Parathyroid adenoma (tissue), 2 donors: ENCODE measurements at regions not wholly inside any gene's neighbourhood (a gene's known extent, or its start where the extent isn't known, plus 50 kb on each side); places are given as distances from the start of the nearest gene placed in this dataset.
"Not testable (repeated sequence)": the region's sequence is repeated elsewhere in the genome, so short reads cannot be mapped to it uniquely, and the experiment has no call there.

Source experiments
- H2AFZ ChIP-seq: fragments of 300-600 bp; sonication (generic); one replicate; pipeline ENCODE4 v1.7.0; 2017; ENCODE audit warnings: antibody characterized with exemption, mild to moderate bottlenecking
- H3K27ac ChIP-seq: fragments of 300-600 bp; sonication (generic); one replicate; pipeline ENCODE4 v1.7.0; 2017
- H3K27me3 ChIP-seq: fragments of 300-600 bp; sonication (generic); one replicate; pipeline ENCODE4 v1.7.0; 2017; ENCODE audit warnings: low read length; ENCODE audit not compliant: control insufficient read depth, insufficient read depth
- H3K36me3 ChIP-seq: fragments of 300-600 bp; sonication (generic); one replicate; pipeline ENCODE4 v1.7.0; 2017; ENCODE audit warnings: low read length; ENCODE audit not compliant: control insufficient read depth, insufficient read depth
- H3K4me1 ChIP-seq: fragments of 300-600 bp; sonication (generic); one replicate; pipeline ENCODE4 v1.7.0; 2017; ENCODE audit warnings: control low read depth
- H3K4me2 ChIP-seq: fragments of 300-600 bp; sonication (generic); one replicate; pipeline ENCODE4 v1.7.0; 2017; ENCODE audit warnings: low read length
- H3K4me3 ChIP-seq: fragments of 300-600 bp; sonication (generic); one replicate; pipeline ENCODE4 v1.7.0; 2017; ENCODE audit warnings: low read depth, low read length
- H3K79me2 ChIP-seq: fragments of 300-600 bp; sonication (generic); one replicate; pipeline ENCODE4 v1.7.0; 2017; ENCODE audit warnings: control low read depth
- H3K9ac ChIP-seq: fragments of 300-600 bp; sonication (generic); one replicate; pipeline ENCODE4 v1.7.0; 2017; ENCODE audit warnings: mild to moderate bottlenecking
- H3K9me3 ChIP-seq: fragments of 300-600 bp; sonication (generic); one replicate; pipeline ENCODE4 v1.7.0; 2017; ENCODE audit warnings: low read length; ENCODE audit not compliant: control insufficient read depth
- TF ChIP-seq, protein P1 (sequence below): fragments of 300-600 bp; sonication (generic); IDR thresholded peaks from one replicate; pipeline ENCODE4 v1.7.0; 2017; ENCODE audit warnings: antibody characterized with exemption, mild to moderate bottlenecking
- donor health status: primary hyperparathyroidism.

GRCh38 chr3:157585386-157585785 lies 82.2 kb upstream of the VEPH1 start:
- no peak overlapping the region for H3K4me2 ChIP-seq
- H3K27me3 ChIP-seq = no peaks in the 10 kb centered on the region
- no peaks in the 10 kb centered on the region for H3K79me2 ChIP-seq
- H3K4me3 ChIP-seq = no peak overlapping the region
- H3K27ac ChIP-seq = no peak overlapping the region
- H3K36me3 ChIP-seq = no peaks in the 10 kb centered on the region
- no peaks in the 10 kb centered on the region for H3K4me1 ChIP-seq
- TF ChIP-seq, protein P1, sequence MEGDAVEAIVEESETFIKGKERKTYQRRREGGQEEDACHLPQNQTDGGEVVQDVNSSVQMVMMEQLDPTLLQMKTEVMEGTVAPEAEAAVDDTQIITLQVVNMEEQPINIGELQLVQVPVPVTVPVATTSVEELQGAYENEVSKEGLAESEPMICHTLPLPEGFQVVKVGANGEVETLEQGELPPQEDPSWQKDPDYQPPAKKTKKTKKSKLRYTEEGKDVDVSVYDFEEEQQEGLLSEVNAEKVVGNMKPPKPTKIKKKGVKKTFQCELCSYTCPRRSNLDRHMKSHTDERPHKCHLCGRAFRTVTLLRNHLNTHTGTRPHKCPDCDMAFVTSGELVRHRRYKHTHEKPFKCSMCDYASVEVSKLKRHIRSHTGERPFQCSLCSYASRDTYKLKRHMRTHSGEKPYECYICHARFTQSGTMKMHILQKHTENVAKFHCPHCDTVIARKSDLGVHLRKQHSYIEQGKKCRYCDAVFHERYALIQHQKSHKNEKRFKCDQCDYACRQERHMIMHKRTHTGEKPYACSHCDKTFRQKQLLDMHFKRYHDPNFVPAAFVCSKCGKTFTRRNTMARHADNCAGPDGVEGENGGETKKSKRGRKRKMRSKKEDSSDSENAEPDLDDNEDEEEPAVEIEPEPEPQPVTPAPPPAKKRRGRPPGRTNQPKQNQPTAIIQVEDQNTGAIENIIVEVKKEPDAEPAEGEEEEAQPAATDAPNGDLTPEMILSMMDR = no peak
- H3K9ac ChIP-seq = no peak overlapping the region
- H2AFZ ChIP-seq = no peak overlapping the region
- H3K9me3 ChIP-seq = no peaks in the 10 kb centered on the region

DNA sequence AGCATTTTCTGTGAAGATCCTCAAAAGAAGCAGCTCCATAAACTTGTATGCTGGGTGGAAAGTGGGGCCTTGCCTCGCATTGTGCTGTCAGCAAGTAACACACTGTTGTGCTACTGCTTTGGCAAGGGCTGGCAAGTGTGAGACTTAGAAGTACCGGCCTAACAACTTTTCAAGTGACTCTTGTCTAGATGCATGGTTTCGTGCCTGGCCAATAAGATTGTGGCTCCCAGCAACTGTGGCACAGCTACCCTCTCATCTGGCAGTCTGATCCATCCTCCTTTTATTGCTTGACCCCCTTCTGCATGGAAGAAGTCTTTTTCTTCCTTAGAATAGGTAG lies 79.4 kb upstream of the VEPH1 start:
- no peaks in the 10 kb centered on the region for H3K27me3 ChIP-seq
- no peaks in the 10 kb centered on the region for H3K9me3 ChIP-seq
- TF ChIP-seq, protein P1 = no peak
- no peak overlapping the region for H3K27ac ChIP-seq
- H3K36me3 ChIP-seq = no peaks in the 10 kb centered on the region
- no peaks in the 10 kb centered on the region for H3K79me2 ChIP-seq
- H3K9ac ChIP-seq = no peak overlapping the region
- H3K4me2 ChIP-seq = no peak overlapping the region
- H2AFZ ChIP-seq = no peak overlapping the region
- H3K4me3 ChIP-seq = no peak overlapping the region
- H3K4me1 ChIP-seq = no peaks in the 10 kb centered on the region

DNA sequence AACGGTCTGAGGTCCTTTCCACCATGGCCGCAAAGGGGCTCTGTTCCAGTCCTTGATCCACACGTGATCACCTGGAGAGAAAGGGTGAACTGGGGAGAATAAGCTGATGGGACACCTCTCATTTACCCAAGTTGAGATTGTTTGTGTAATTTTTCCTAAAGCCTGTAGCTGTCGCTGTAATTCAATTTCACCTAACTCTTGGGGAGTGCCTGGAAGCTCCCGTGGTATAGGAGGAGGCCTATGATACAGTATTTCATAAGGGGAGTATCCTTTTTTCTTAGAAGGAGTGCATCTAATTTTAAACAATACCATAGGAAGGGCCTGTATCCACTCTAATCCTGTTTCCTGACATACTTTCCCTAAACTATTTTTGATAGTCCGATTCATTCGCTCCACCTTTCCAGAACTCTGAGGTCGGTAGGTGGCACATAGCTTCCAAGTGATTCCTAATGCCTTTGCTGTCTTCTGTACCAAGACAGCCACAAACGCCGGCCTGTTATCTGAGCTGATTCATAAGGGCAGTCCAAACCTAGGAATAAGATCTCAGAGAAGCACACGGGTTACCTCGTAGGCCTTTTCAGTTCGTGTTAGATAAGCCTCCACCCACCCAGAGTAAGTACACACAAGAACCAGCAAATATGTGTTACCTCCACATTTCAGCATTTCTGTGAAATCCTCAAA lies 78.9 kb upstream of the VEPH1 start:
- not testable (repeated sequence) for H3K27me3 ChIP-seq, H3K4me3 ChIP-seq, H3K4me1 ChIP-seq, H3K9me3 ChIP-seq, H3K36me3 ChIP-seq, H3K9ac ChIP-seq, H2AFZ ChIP-seq, H3K4me2 ChIP-seq, H3K27ac ChIP-seq, H3K79me2 ChIP-seq

- TF ChIP-seq, protein P1 = no peak
- Histone ChIP-seq H2AFZ (no peak overlapping the region), H3K27me3 (no peaks in the 10 kb centered on the region), H3K79me2 (no peaks in the 10 kb centered on the region), H3K9ac (no peak overlapping the region), H3K36me3 (no peaks in the 10 kb centered on the region), H3K4me1 (no peaks in the 10 kb centered on the region), H3K4me2 (no peak overlapping the region), H3K9me3 (no peaks in the 10 kb centered on the region), H3K27ac (no peak overlapping the region), H3K4me3 (no peak overlapping the region)
These were observed 78.2 kb upstream of the VEPH1 start for GRCh38 chr3:157581371-157581770.

- Histone ChIP-seq H2AFZ (no peak overlapping the region), H3K4me3 (no peak overlapping the region), H3K4me2 (no peak overlapping the region), H3K9ac (no peak overlapping the region), H3K27ac (no peak overlapping the region), H3K27me3 (no peaks in the 10 kb centered on the region), H3K9me3 (no peaks in the 10 kb centered on the region), H3K36me3 (no peaks in the 10 kb centered on the region), H3K79me2 (no peaks in the 10 kb centered on the region), H3K4me1 (no peaks in the 10 kb centered on the region)
- TF ChIP-seq, protein P1 = no peak
These were observed 75.0 kb upstream of the VEPH1 start for GRCh38 chr3:157578181-157578580.
